Panc1 (cell line): ENCODE measurements at regions not wholly inside any gene's neighbourhood (a gene's known extent, or its start where the extent isn't known, plus 50 kb on each side); places are given as distances from the start of the nearest gene placed in this dataset.

Experiments
- ATAC-seq: fragments of 200-7000 bp; cut with Tn5 transposase; 2 replicates; pipeline ENCODE4 v1.9.1; 2020; ENCODE audit warnings: mild to moderate bottlenecking, moderate library complexity
- BruUV-seq: library from RNA; stranded (reverse); fragments of 400-500 nt; replicated peaks from 2 replicates; lab custom pipeline; 2021; lab: Mats Ljungman, UMichigan
- CTCF ChIA-PET: fragments of 300-600 bp; sonication (Branson Sonifier 250); formaldehyde crosslinking; loops from one replicate; lab custom pipeline; 2022; ENCODE audit warnings: antibody characterized with exemption; lab: Charles Lee
- POLR2A ChIA-PET: fragments of 300-600 bp; sonication (Branson Sonifier 250); formaldehyde crosslinking; loops from one replicate; lab custom pipeline; 2022; ENCODE audit warnings: antibody characterized with exemption; lab: Charles Lee
- DNase-seq: peaks from one replicate; pipeline ENCODE4 v3.0.0-alpha.2; 2010; ENCODE audit warnings: low read depth, low spot score
- H3K27ac ChIP-seq: 2 replicates; pipeline ENCODE4 v1.5.1; 2011; ENCODE audit warnings: mild to moderate bottlenecking, low read length, inconsistent platforms
- H3K27me3 ChIP-seq: fragments of 200-500 bp; sonication (Bioruptor generic); 2 replicates; pipeline ENCODE4 v1.6.0; 2014; ENCODE audit warnings: low read length, inconsistent platforms; ENCODE audit not compliant: control insufficient read depth, insufficient read depth
- H3K36me3 ChIP-seq: fragments of 200-500 bp; sonication (Bioruptor generic); 2 replicates; pipeline ENCODE4 v1.5.1; 2014; ENCODE audit warnings: inconsistent platforms, mild to moderate bottlenecking, low read length, moderate library complexity; ENCODE audit not compliant: control insufficient read depth, insufficient read depth
- H3K4me1 ChIP-seq: 2 replicates; pipeline ENCODE4 v1.5.1; 2011; ENCODE audit warnings: inconsistent platforms, mild to moderate bottlenecking, low read length, moderate library complexity; ENCODE audit not compliant: control insufficient read depth, insufficient read depth
- H3K4me3 ChIP-seq, 2 experiments: 2 replicates each; pipeline ENCODE4 v1.5.1; 2011 to 2012; ENCODE audit warnings: low read depth in 2 of 2, low read length in 2 of 2, mild to moderate bottlenecking in 2 of 2, inconsistent platforms in 1 of 2, moderate library complexity in 1 of 2
- H3K9me3 ChIP-seq: fragments of 200-500 bp; sonication (Bioruptor generic); 2 replicates; pipeline ENCODE4 v1.5.1; 2014; ENCODE audit warnings: low read depth, mild to moderate bottlenecking, inconsistent platforms, low read length, moderate library complexity; ENCODE audit not compliant: control insufficient read depth, insufficient read depth
- POLR2AphosphoS5 ChIP-seq: IDR thresholded peaks from 2 replicates; pipeline ENCODE4 v1.6.1; 2012; ENCODE audit warnings: mild to moderate bottlenecking, low read depth, low read length, moderate library complexity
- SIN3A ChIP-seq: IDR thresholded peaks from 2 replicates; pipeline ENCODE4 v1.6.1; 2012; ENCODE audit warnings: low read depth, mild to moderate bottlenecking, low read length, moderate library complexity, borderline replicate concordance; ENCODE audit not compliant: insufficient read depth
- TCF7L2 ChIP-seq: IDR thresholded peaks from 2 replicates; pipeline ENCODE4 v1.6.1; 2011; ENCODE audit warnings: mild to moderate bottlenecking, low read depth, low read length, inconsistent platforms
- in situ Hi-C: cut with HindIII; loops from 2 replicates; pipeline ENCODE4 v1.10.0; 2016; ENCODE audit warnings: low sequenced_read_pairs, low pct_unique_long_range_greater_than_20kb
- intact Hi-C: fragments of 100-400 bp; cut with micrococcal nuclease; formaldehyde crosslinking; loops from one replicate; pipeline ENCODE4 v1.10.0; 2022; ENCODE audit not compliant: unreplicated experiment
- TF ChIP-seq, protein P1 (sequence below): fragments of 450-650 bp; IDR thresholded peaks from 2 replicates; pipeline ENCODE4 v1.5.1; 2017; ENCODE audit warnings: mild to moderate bottlenecking
- TF ChIP-seq, protein P2 (sequence below), 2 experiments: IDR thresholded peaks; 2 replicates each; pipeline ENCODE4 v1.6.1; 2011 to 2012; ENCODE audit warnings: low read depth in 2 of 2, control low read depth in 1 of 2, low read length in 1 of 2, mild to moderate bottlenecking in 1 of 2, moderate library complexity in 1 of 2; ENCODE audit not compliant: insufficient read depth in 1 of 2

GRCh38 chr5:120960510-120960909, 496.4 kb downstream of the PRR16 start:
- ChIA-PET CTCF (no interaction called here), POLR2A (no interaction called here)
- intact Hi-C loops (no loop called here), in situ Hi-C loops (no loop called here)
- ATAC-seq (no peak), DNase-seq (no peak)
- Histone ChIP-seq H3K4me3 (no peak overlapping the region), H3K27me3 (no peaks in the 10 kb centered on the region), H3K27ac (no peak overlapping the region), H3K36me3 (no peaks in the 10 kb centered on the region), H3K4me1 (no peaks in the 10 kb centered on the region), H3K9me3 (no peaks in the 10 kb centered on the region)
- TF ChIP-seq, protein P1, sequence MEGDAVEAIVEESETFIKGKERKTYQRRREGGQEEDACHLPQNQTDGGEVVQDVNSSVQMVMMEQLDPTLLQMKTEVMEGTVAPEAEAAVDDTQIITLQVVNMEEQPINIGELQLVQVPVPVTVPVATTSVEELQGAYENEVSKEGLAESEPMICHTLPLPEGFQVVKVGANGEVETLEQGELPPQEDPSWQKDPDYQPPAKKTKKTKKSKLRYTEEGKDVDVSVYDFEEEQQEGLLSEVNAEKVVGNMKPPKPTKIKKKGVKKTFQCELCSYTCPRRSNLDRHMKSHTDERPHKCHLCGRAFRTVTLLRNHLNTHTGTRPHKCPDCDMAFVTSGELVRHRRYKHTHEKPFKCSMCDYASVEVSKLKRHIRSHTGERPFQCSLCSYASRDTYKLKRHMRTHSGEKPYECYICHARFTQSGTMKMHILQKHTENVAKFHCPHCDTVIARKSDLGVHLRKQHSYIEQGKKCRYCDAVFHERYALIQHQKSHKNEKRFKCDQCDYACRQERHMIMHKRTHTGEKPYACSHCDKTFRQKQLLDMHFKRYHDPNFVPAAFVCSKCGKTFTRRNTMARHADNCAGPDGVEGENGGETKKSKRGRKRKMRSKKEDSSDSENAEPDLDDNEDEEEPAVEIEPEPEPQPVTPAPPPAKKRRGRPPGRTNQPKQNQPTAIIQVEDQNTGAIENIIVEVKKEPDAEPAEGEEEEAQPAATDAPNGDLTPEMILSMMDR, result no peak
- TF ChIP-seq TCF7L2, result no peak
- BruUV-seq, result no TSS peak

- in situ Hi-C loops, result no loop called here
- H3K27ac ChIP-seq, result no peak overlapping the region
- H3K4me3 ChIP-seq, result no peak overlapping the region
- BruUV-seq, result no TSS peak
- CTCF ChIA-PET, result no interaction called here
- no peaks in the 10 kb centered on the region for H3K4me1 ChIP-seq
- intact Hi-C loops, result no loop called here
- H3K36me3 ChIP-seq, result no peaks in the 10 kb centered on the region
- H3K9me3 ChIP-seq, result no peaks in the 10 kb centered on the region
- ATAC-seq (no peak), DNase-seq (no peak)
- no peak for TF ChIP-seq SIN3A
- TF ChIP-seq, protein P2, sequence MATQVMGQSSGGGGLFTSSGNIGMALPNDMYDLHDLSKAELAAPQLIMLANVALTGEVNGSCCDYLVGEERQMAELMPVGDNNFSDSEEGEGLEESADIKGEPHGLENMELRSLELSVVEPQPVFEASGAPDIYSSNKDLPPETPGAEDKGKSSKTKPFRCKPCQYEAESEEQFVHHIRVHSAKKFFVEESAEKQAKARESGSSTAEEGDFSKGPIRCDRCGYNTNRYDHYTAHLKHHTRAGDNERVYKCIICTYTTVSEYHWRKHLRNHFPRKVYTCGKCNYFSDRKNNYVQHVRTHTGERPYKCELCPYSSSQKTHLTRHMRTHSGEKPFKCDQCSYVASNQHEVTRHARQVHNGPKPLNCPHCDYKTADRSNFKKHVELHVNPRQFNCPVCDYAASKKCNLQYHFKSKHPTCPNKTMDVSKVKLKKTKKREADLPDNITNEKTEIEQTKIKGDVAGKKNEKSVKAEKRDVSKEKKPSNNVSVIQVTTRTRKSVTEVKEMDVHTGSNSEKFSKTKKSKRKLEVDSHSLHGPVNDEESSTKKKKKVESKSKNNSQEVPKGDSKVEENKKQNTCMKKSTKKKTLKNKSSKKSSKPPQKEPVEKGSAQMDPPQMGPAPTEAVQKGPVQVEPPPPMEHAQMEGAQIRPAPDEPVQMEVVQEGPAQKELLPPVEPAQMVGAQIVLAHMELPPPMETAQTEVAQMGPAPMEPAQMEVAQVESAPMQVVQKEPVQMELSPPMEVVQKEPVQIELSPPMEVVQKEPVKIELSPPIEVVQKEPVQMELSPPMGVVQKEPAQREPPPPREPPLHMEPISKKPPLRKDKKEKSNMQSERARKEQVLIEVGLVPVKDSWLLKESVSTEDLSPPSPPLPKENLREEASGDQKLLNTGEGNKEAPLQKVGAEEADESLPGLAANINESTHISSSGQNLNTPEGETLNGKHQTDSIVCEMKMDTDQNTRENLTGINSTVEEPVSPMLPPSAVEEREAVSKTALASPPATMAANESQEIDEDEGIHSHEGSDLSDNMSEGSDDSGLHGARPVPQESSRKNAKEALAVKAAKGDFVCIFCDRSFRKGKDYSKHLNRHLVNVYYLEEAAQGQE (IDR thresholded peaks at IDR 0.05; ENCODE audit: insufficient read depth in 1 of 2, low read depth in 2 of 2, low read length in 1 of 2), result no peak
- no peak for TF ChIP-seq TCF7L2
- TF ChIP-seq, protein P1, result no peak
- TF ChIP-seq POLR2AphosphoS5, result no peak
- no peaks in the 10 kb centered on the region for H3K27me3 ChIP-seq
- POLR2A ChIA-PET, result interaction anchor here (0.7 kb wide), 1 partner anchor 186 kb away, joined by 3 read pairs; no protein-coding TSS in a partner anchor
Measured at GRCh38 chr5:120967366-120967765, 503.3 kb downstream of the PRR16 start.

DNA sequence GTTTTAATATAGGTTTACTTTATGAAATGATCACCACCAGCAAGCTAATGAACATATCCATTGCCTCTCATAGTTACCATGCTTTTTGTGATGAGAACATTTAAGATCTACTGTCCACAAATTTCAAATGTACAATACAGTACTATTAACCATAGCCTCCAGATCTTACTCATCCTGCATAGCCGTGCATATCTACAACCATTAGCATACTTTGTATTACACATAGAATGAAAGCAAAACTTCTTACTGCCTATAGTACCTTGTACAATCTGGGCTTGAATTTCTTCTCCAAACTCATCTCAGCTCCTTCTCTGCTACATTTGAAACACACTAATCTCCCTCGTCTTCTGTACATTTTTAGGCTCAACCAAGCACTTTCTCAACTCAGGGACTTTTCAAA, 510.6 kb downstream of the PRR16 start:
- DNase-seq (no peak), ATAC-seq (no peak)
- intact Hi-C loops, result no loop called here
- no TSS peak for BruUV-seq
- ChIA-PET POLR2A (no interaction called here), CTCF (no interaction called here)
- Histone ChIP-seq H3K36me3 (no peaks in the 10 kb centered on the region), H3K4me3 (no peak overlapping the region), H3K9me3 (no peaks in the 10 kb centered on the region), H3K27ac (no peak overlapping the region), H3K27me3 (no peaks in the 10 kb centered on the region), H3K4me1 (no peaks in the 10 kb centered on the region)
- in situ Hi-C loops, result no loop called here
- no peak for TF ChIP-seq TCF7L2
- no peak for TF ChIP-seq SIN3A
- TF ChIP-seq POLR2AphosphoS5, result no peak
- TF ChIP-seq, protein P1, result no peak
- TF ChIP-seq, protein P2 (IDR thresholded peaks at IDR 0.05; ENCODE audit: insufficient read depth in 1 of 2, low read depth in 2 of 2, low read length in 1 of 2), result no peak
